ENCODE measurements at regions not wholly inside any gene's neighbourhood (a gene's known extent, or its start where the extent isn't known, plus 50 kb on each side); places are given as distances from the start of the nearest gene placed in this dataset.

GRCh38 chr4:67051000-67051789, 494.1 kb downstream of the CENPC start:
- TF ChIP-seq CTCF (IDR thresholded peaks at IDR 0.05; ENCODE audit: low read length) (no peak), EZH2phosphoT487 (IDR thresholded peaks at IDR 0.05; ENCODE audit: low read length) (no peak)

Measured in MM.1S (cell line).